ENCODE measurements at regions not wholly inside any gene's neighbourhood (a gene's known extent, or its start where the extent isn't known, plus 50 kb on each side); places are given as distances from the start of the nearest gene placed in this dataset.
"Not testable (repeated sequence)": the region's sequence is repeated elsewhere in the genome, so short reads cannot be mapped to it uniquely, and the experiment has no call there.

DNA sequence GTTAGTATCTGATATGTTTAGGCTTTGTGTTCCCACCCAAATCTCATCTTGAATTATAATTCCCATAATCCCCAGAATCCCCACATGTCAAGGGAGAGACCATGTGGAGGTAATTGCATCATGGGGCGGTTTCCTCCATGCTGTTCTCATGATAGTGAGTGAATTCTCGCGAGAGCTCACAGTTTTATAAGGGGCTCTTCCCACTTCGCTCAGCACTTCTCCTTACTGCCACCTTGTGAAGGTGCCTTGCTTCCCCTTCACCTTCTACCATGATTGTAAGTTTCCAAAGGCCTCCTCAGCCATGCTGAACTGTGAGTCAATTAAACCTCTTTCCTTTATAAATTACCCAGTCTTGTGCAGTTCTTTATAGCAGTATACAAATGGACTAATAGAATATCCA, 371.9 kb upstream of the CCDC54 start:
- not testable (repeated sequence) for H3K4me1 ChIP-seq (ENCODE audit: control insufficient read depth in 1 of 2, insufficient read depth in 2 of 2, low read length in 2 of 2); H3K4me3 ChIP-seq (ENCODE audit: low read depth in 1 of 2, low read length in 2 of 2); H3K27ac ChIP-seq (ENCODE audit: low read length); H3K36me3 ChIP-seq (ENCODE audit: control insufficient read depth in 1 of 2, insufficient read depth in 2 of 2, low read length in 2 of 2); H3K27me3 ChIP-seq (ENCODE audit: low read depth, low read length); H3K9me3 ChIP-seq (ENCODE audit: control insufficient read depth in 1 of 2, low read length in 2 of 2)

GRCh38 chr3:107008213-107008612, 369.0 kb upstream of the CCDC54 start:
- no peak overlapping the region for H3K27ac ChIP-seq (ENCODE audit: low read length)
- no peak overlapping the region for H3K4me3 ChIP-seq (ENCODE audit: low read depth in 1 of 2, low read length in 2 of 2)
- H3K27me3 ChIP-seq (ENCODE audit: low read depth, low read length) = no peaks in the 10 kb centered on the region
- no peaks in the 10 kb centered on the region for H3K4me1 ChIP-seq (ENCODE audit: control insufficient read depth in 1 of 2, insufficient read depth in 2 of 2, low read length in 2 of 2)
- no peaks in the 10 kb centered on the region for H3K36me3 ChIP-seq (ENCODE audit: control insufficient read depth in 1 of 2, insufficient read depth in 2 of 2, low read length in 2 of 2)
- no peaks in the 10 kb centered on the region for H3K9me3 ChIP-seq (ENCODE audit: control insufficient read depth in 1 of 2, low read length in 2 of 2)

- Histone ChIP-seq H3K4me3 (ENCODE audit: low read depth in 1 of 2, low read length in 2 of 2) (no peak overlapping the region), H3K27me3 (ENCODE audit: low read depth, low read length) (no peaks in the 10 kb centered on the region), H3K9me3 (ENCODE audit: control insufficient read depth in 1 of 2, low read length in 2 of 2) (peaks cover 0 to 9% of the 10 kb centered on the region in 2 donors), H3K4me1 (ENCODE audit: control insufficient read depth in 1 of 2, insufficient read depth in 2 of 2, low read length in 2 of 2) (no peaks in the 10 kb centered on the region), H3K36me3 (ENCODE audit: control insufficient read depth in 1 of 2, insufficient read depth in 2 of 2, low read length in 2 of 2) (no peaks in the 10 kb centered on the region), H3K27ac (ENCODE audit: low read length) (no peak overlapping the region)
Measured at GRCh38 chr3:107013641-107014040, 363.6 kb upstream of the CCDC54 start.

GRCh38 chr3:107024551-107025026, 352.6 kb upstream of the CCDC54 start:
- Histone ChIP-seq H3K27me3 (ENCODE audit: low read depth, low read length) (no peaks in the 10 kb centered on the region), H3K4me1 (ENCODE audit: control insufficient read depth in 1 of 2, insufficient read depth in 2 of 2, low read length in 2 of 2) (no peaks in the 10 kb centered on the region), H3K4me3 (ENCODE audit: low read depth in 1 of 2, low read length in 2 of 2) (no peak overlapping the region), H3K9me3 (ENCODE audit: control insufficient read depth in 1 of 2, low read length in 2 of 2) (no peaks in the 10 kb centered on the region), H3K36me3 (ENCODE audit: control insufficient read depth in 1 of 2, insufficient read depth in 2 of 2, low read length in 2 of 2) (no peaks in the 10 kb centered on the region), H3K27ac (ENCODE audit: low read length) (no peak overlapping the region)

GRCh38 chr3:107025961-107026360, 351.3 kb upstream of the CCDC54 start:
- H3K4me1 ChIP-seq (ENCODE audit: control insufficient read depth in 1 of 2, insufficient read depth in 2 of 2, low read length in 2 of 2) = no peaks in the 10 kb centered on the region
- no peak overlapping the region for H3K27ac ChIP-seq (ENCODE audit: low read length)
- no peaks in the 10 kb centered on the region for H3K27me3 ChIP-seq (ENCODE audit: low read depth, low read length)
- no peaks in the 10 kb centered on the region for H3K36me3 ChIP-seq (ENCODE audit: control insufficient read depth in 1 of 2, insufficient read depth in 2 of 2, low read length in 2 of 2)
- no peak overlapping the region for H3K4me3 ChIP-seq (ENCODE audit: low read depth in 1 of 2, low read length in 2 of 2)
- H3K9me3 ChIP-seq (ENCODE audit: control insufficient read depth in 1 of 2, low read length in 2 of 2) = no peaks in the 10 kb centered on the region

DNA sequence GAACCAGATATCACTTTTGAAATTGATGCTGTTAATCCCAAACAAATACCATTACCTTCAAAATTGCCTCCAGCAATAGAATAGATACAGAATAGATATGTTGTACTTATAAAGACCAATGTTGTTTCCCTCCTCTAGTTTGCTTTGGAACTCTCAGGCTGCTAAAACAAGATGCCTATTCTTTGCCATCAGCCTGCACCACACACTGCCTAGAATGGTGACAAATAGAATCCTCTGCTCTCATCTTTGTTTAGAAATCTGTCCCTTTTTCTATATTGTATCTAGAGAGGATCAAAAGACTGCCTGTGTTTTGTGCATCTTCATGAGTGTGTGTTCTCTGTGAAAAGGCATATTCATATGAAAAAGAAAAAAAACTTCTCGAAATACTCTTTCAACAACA, 349.2 kb upstream of the CCDC54 start:
- Histone ChIP-seq H3K4me1 (ENCODE audit: control insufficient read depth in 1 of 2, insufficient read depth in 2 of 2, low read length in 2 of 2) (no peaks in the 10 kb centered on the region), H3K27ac (ENCODE audit: low read length) (no peak overlapping the region), H3K27me3 (ENCODE audit: low read depth, low read length) (no peaks in the 10 kb centered on the region), H3K9me3 (ENCODE audit: control insufficient read depth in 1 of 2, low read length in 2 of 2) (no peaks in the 10 kb centered on the region), H3K4me3 (ENCODE audit: low read depth in 1 of 2, low read length in 2 of 2) (no peak overlapping the region), H3K36me3 (ENCODE audit: control insufficient read depth in 1 of 2, insufficient read depth in 2 of 2, low read length in 2 of 2) (no peaks in the 10 kb centered on the region)

DNA sequence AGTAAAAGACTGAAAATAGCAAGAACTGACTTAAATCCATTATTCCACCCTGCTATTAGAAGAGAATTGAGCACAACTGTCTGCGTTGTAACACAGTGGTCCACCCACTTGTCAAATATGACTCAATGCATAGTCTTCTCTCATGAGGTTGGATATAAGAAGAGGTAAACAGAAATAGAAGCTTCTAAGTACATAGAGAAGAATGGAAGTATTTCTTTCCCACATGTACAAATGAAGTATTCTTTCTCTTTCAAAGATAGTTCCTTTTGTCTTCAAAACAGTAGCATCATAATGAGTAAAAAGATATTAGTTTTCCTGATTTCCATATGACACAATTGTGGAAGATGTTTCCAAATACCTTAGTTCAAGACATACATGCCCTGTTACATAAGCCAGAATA, 348.6 kb upstream of the CCDC54 start:
- Histone ChIP-seq H3K4me1 (ENCODE audit: control insufficient read depth in 1 of 2, insufficient read depth in 2 of 2, low read length in 2 of 2) (no peaks in the 10 kb centered on the region), H3K27me3 (ENCODE audit: low read depth, low read length) (no peaks in the 10 kb centered on the region), H3K4me3 (ENCODE audit: low read depth in 1 of 2, low read length in 2 of 2) (no peak overlapping the region), H3K36me3 (ENCODE audit: control insufficient read depth in 1 of 2, insufficient read depth in 2 of 2, low read length in 2 of 2) (no peaks in the 10 kb centered on the region), H3K27ac (ENCODE audit: low read length) (no peak overlapping the region), H3K9me3 (ENCODE audit: control insufficient read depth in 1 of 2, low read length in 2 of 2) (no peaks in the 10 kb centered on the region)

DNA sequence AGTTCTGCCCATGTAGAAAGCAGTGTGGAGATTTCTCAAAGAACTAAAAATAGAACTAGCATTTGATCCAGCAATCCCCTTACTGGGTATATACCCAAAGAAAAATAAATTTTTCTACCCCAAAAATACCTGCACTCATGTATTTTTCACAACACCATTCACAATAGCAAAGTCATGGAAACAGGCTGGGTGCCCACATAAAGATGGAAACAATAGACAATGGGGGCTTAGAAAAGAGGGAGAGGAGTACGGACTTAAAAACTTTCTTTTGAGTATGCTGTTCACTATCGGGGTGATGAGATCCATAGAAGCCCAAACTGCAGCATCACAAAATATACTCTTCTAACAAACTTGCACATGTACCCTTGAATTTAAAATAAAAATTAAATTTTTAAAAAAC, 345.1 kb upstream of the CCDC54 start:
- Histone ChIP-seq H3K4me3 (ENCODE audit: low read depth in 1 of 2, low read length in 2 of 2) (no peak overlapping the region), H3K4me1 (ENCODE audit: control insufficient read depth in 1 of 2, insufficient read depth in 2 of 2, low read length in 2 of 2) (no peaks in the 10 kb centered on the region), H3K36me3 (ENCODE audit: control insufficient read depth in 1 of 2, insufficient read depth in 2 of 2, low read length in 2 of 2) (no peaks in the 10 kb centered on the region), H3K9me3 (ENCODE audit: control insufficient read depth in 1 of 2, low read length in 2 of 2) (peaks cover 0 to 1% of the 10 kb centered on the region in 2 donors), H3K27ac (ENCODE audit: low read length) (no peak overlapping the region), H3K27me3 (ENCODE audit: low read depth, low read length) (no peaks in the 10 kb centered on the region)

- peaks cover 0 to 8% of the 10 kb centered on the region in 2 donors for H3K9me3 ChIP-seq (ENCODE audit: control insufficient read depth in 1 of 2, low read length in 2 of 2)
- H3K4me3 ChIP-seq (ENCODE audit: low read depth in 1 of 2, low read length in 2 of 2) = no peak overlapping the region
- no peak overlapping the region for H3K27ac ChIP-seq (ENCODE audit: low read length)
- no peaks in the 10 kb centered on the region for H3K27me3 ChIP-seq (ENCODE audit: low read depth, low read length)
- H3K36me3 ChIP-seq (ENCODE audit: control insufficient read depth in 1 of 2, insufficient read depth in 2 of 2, low read length in 2 of 2) = no peaks in the 10 kb centered on the region
- H3K4me1 ChIP-seq (ENCODE audit: control insufficient read depth in 1 of 2, insufficient read depth in 2 of 2, low read length in 2 of 2) = no peaks in the 10 kb centered on the region
Measured at GRCh38 chr3:107034142-107034541, 343.1 kb upstream of the CCDC54 start.

DNA sequence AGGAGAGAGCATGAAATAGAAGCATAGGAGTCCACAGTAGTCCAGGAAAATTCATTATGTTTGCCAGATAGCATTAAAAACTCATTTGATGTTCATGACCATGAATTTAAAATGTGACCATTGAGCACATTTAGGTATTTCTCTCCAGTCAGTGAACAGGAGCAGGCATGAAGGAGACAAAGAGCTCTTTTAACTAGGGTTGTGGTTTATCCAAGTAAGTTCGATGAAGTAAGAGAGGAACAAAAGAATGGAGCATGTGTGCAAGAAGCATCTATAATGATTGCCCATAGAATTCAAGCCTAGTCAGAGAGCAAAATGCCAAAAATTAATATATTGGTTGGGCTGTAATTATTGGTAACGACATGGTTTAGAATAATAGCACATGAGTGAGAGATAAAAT, 342.1 kb upstream of the CCDC54 start:
- peaks cover 0 to 8% of the 10 kb centered on the region in 2 donors for H3K9me3 ChIP-seq (ENCODE audit: control insufficient read depth in 1 of 2, low read length in 2 of 2)
- no peaks in the 10 kb centered on the region for H3K27me3 ChIP-seq (ENCODE audit: low read depth, low read length)
- no peak overlapping the region for H3K4me3 ChIP-seq (ENCODE audit: low read depth in 1 of 2, low read length in 2 of 2)
- H3K36me3 ChIP-seq (ENCODE audit: control insufficient read depth in 1 of 2, insufficient read depth in 2 of 2, low read length in 2 of 2) = no peaks in the 10 kb centered on the region
- H3K27ac ChIP-seq (ENCODE audit: low read length) = no peak overlapping the region
- H3K4me1 ChIP-seq (ENCODE audit: control insufficient read depth in 1 of 2, insufficient read depth in 2 of 2, low read length in 2 of 2) = no peaks in the 10 kb centered on the region

- H3K4me3 ChIP-seq (ENCODE audit: low read depth in 1 of 2, low read length in 2 of 2) = no peak overlapping the region
- no peaks in the 10 kb centered on the region for H3K9me3 ChIP-seq (ENCODE audit: control insufficient read depth in 1 of 2, low read length in 2 of 2)
- no peaks in the 10 kb centered on the region for H3K36me3 ChIP-seq (ENCODE audit: control insufficient read depth in 1 of 2, insufficient read depth in 2 of 2, low read length in 2 of 2)
- H3K4me1 ChIP-seq (ENCODE audit: control insufficient read depth in 1 of 2, insufficient read depth in 2 of 2, low read length in 2 of 2) = no peaks in the 10 kb centered on the region
- H3K27ac ChIP-seq (ENCODE audit: low read length) = no peak overlapping the region
- no peaks in the 10 kb centered on the region for H3K27me3 ChIP-seq (ENCODE audit: low read depth, low read length)
Measured at GRCh38 chr3:107044677-107045076, 332.6 kb upstream of the CCDC54 start.

DNA sequence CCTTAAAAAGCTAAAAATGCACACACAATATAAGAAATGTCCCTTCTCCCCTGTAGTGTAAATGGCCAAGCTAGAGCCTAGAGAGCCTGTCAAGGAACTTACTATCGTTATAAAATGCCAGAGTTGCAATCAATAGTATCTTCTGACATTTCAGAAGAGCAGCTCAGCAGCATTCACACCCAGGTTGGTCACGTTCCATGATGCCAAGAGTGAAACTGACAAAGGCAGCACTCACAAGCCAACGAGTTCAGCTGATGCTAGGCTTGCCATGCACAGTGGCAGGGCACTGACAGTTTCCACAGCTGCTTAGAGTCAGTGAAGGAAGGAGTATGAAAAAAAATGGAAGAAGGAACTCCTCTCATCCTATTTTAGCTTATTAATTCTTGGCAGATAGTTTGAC, 331.4 kb upstream of the CCDC54 start:
- no peak overlapping the region for H3K4me3 ChIP-seq (ENCODE audit: low read depth in 1 of 2, low read length in 2 of 2)
- no peaks in the 10 kb centered on the region for H3K36me3 ChIP-seq (ENCODE audit: control insufficient read depth in 1 of 2, insufficient read depth in 2 of 2, low read length in 2 of 2)
- H3K27me3 ChIP-seq (ENCODE audit: low read depth, low read length) = no peaks in the 10 kb centered on the region
- H3K9me3 ChIP-seq (ENCODE audit: control insufficient read depth in 1 of 2, low read length in 2 of 2) = no peaks in the 10 kb centered on the region
- H3K27ac ChIP-seq (ENCODE audit: low read length) = no peak overlapping the region
- H3K4me1 ChIP-seq (ENCODE audit: control insufficient read depth in 1 of 2, insufficient read depth in 2 of 2, low read length in 2 of 2) = no peaks in the 10 kb centered on the region
